Neuron (in vitro differentiated cells): ENCODE measurements at regions not wholly inside any gene's neighbourhood (a gene's known extent, or its start where the extent isn't known, plus 50 kb on each side); places are given as distances from the start of the nearest gene placed in this dataset.
"Not testable (repeated sequence)": the region's sequence is repeated elsewhere in the genome, so short reads cannot be mapped to it uniquely, and the experiment has no call there.

Source experiments
- H2AFZ ChIP-seq: one replicate; pipeline ENCODE4 v1.6.1; 2013; ENCODE audit warnings: low read depth, mild to moderate bottlenecking, inconsistent platforms, low read length, moderate library complexity
- H3K27me3 ChIP-seq: one replicate; pipeline ENCODE4 v1.6.1; 2013; ENCODE audit warnings: low read length; ENCODE audit not compliant: insufficient read depth
- H3K36me3 ChIP-seq: one replicate; pipeline ENCODE4 v1.6.1; 2013; ENCODE audit warnings: low read length; ENCODE audit not compliant: insufficient read depth
- H3K4me1 ChIP-seq: one replicate; pipeline ENCODE4 v1.6.1; 2013; ENCODE audit warnings: low read length; ENCODE audit not compliant: insufficient read depth
- H3K4me3 ChIP-seq: 2 replicates; pipeline ENCODE4 v1.5.1; 2013; ENCODE audit warnings: mild to moderate bottlenecking, low read length, moderate library complexity
- H3K9me3 ChIP-seq: one replicate; pipeline ENCODE4 v1.6.1; 2013; ENCODE audit warnings: low read length

DNA sequence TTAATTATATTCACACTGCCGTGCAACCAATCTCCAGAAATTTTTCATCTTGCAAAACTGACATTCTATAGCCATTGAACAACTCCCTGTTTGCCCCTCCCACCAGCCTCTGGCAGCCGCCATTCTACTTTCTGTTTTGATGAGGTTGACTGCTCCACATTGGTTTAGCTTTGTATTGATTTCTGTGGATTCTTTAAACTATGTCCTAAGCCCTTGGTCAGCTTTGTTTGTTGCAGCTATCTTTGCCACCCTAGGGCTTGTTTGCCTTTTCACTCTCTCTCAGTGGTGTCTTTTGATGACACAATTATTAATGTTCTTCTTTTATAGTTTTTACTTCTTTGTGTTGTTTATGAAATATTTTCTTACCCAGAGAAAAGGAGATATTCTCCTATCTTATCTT is 152.8 kb upstream of the PLGLB1 start:
- not testable (repeated sequence) for H3K9me3 ChIP-seq, H3K27me3 ChIP-seq, H3K4me1 ChIP-seq, H3K4me3 ChIP-seq, H2AFZ ChIP-seq, H3K36me3 ChIP-seq

DNA sequence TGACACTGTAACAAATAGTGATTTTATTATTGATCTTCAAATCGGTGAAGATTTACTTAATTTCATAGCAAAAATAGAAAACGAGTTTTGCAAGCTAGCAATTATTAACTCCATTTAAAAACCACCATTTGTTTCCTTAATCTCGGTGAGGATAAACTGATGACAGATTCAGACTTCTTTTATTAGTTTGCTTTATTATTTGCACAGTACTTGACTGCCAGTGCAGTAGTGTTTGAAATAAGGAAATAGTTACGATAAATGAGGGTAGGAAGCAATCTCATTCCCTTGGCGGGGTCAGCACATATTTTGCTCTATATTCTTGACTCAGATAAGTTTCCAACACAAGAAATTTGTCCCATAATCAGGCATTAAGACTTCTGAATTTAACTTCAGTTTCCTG is 161.7 kb upstream of the PLGLB1 start:
- not testable (repeated sequence) for H3K9me3 ChIP-seq, H3K4me1 ChIP-seq, H2AFZ ChIP-seq, H3K27me3 ChIP-seq, H3K36me3 ChIP-seq, H3K4me3 ChIP-seq

- H3K27me3 ChIP-seq, H3K36me3 ChIP-seq, H3K9me3 ChIP-seq, H2AFZ ChIP-seq, H3K4me3 ChIP-seq, H3K4me1 ChIP-seq: not testable (repeated sequence)
Observed at GRCh38 chr2:87184260-87184659, 162.6 kb upstream of the PLGLB1 start.

DNA sequence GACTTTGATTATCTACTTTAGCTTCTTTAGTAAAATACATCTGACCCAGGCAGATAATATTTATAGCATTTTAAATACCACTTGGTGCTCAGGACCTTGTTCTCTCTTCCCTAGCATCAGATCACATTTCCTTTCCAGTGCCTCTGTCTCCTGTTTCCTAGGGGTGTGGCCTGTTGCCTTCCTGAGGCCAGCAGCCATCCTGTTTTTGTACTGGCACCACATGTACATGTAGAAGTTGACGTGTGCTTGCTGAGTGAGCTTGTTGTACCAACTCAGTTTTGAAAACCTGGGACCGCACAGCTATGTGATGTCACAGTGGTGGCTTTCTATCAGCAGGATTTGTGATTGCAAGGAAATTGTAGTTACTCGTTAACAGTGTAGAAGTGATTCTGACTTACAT is 167.6 kb upstream of the PLGLB1 start:
- not testable (repeated sequence) for H2AFZ ChIP-seq, H3K4me1 ChIP-seq, H3K9me3 ChIP-seq, H3K36me3 ChIP-seq, H3K27me3 ChIP-seq, H3K4me3 ChIP-seq

DNA sequence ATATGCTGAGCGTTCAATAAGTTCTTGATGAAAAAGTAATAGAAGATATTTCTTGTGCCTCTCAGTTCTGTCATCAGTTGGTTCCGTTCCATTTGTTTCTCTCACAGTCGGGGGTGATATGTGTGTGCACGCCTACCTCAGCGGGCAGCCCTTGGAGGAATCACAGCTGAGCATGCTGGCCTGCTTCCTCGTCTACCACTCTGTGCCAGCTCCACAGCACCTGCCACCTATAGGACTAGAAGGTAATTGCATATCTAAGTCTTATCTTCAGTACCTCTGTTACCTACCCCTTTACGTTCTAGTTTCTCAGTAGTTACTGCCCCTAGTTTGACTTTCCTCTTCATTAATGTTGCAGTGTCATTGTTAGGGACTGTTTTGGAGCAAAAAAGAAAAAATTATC is 171.7 kb upstream of the PLGLB1 start:
- H3K36me3 ChIP-seq, H3K4me1 ChIP-seq, H2AFZ ChIP-seq, H3K9me3 ChIP-seq, H3K4me3 ChIP-seq, H3K27me3 ChIP-seq: not testable (repeated sequence)

DNA sequence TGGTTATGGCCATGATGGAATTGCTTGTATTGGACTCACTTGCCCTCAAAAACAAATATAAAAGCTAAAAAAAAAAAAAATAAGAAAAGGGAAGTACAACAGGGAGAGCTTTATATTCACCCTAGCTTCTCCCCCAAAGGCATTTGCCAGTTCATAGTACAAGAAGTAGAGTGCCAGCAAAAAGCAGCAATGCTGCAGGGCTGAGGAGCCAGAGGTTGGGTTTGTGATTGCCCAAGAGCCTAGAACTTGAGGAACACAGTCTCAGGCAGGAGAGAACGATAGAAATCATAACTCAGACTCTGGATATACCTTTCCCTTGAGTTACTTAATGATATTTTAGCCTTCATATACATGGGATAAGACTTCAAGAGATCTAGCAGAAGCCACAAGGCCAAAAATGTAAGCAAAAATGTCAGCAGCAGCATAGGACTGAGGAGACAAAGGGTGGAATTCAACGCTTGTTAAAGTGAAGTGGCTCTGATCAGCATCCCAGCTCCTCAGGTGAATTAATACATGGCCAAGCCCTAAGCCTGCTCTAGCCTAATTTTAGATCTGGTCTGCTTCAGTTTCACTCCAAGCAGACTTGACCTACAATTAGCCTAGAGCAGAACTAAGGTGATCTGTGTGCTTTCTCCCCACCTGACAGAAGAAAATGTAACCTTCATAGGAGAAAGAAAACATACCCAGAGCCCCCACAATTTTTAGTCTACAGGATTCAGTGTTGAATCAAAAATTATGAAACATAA is 172.8 kb upstream of the PLGLB1 start:
- H3K4me1 ChIP-seq, H3K9me3 ChIP-seq, H3K4me3 ChIP-seq, H3K36me3 ChIP-seq, H3K27me3 ChIP-seq, H2AFZ ChIP-seq: not testable (repeated sequence)

- not testable (repeated sequence) for H3K4me1 ChIP-seq, H3K36me3 ChIP-seq, H3K4me3 ChIP-seq, H3K27me3 ChIP-seq, H2AFZ ChIP-seq, H3K9me3 ChIP-seq
Observed at GRCh38 chr2:87196720-87197388, 175.2 kb upstream of the PLGLB1 start.

GRCh38 chr2:87198422-87198821 is 176.8 kb upstream of the PLGLB1 start:
- H3K4me3 ChIP-seq, H3K4me1 ChIP-seq: not testable (repeated sequence)

DNA sequence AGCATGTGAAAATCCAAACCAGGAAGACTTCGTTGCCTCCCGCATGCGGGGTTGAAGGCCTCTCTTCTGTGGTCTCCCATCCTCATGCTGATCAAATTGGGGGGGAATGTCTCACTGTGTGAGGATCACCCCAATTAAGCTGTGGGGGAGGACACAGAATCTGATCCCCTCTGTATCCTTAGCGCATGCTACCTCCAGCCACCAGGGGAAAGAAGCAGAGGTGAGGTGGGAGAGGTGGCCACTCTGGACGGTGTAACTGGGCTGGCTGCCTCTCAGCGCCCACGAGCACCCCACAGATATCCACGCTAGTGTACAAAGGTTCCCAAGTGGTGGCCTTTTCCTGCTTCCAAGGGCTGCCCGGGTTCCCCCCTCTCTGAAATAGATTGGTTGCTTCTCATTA is 177.6 kb upstream of the PLGLB1 start:
- H3K9me3 ChIP-seq, H3K27me3 ChIP-seq, H3K36me3 ChIP-seq, H3K4me3 ChIP-seq, H2AFZ ChIP-seq, H3K4me1 ChIP-seq: not testable (repeated sequence)

More at GRCh38 chr2:87198422-87198821, 176.8 kb upstream of the PLGLB1 start:
- not testable (repeated sequence) for H3K9me3 ChIP-seq, H3K36me3 ChIP-seq, H2AFZ ChIP-seq, H3K27me3 ChIP-seq

DNA sequence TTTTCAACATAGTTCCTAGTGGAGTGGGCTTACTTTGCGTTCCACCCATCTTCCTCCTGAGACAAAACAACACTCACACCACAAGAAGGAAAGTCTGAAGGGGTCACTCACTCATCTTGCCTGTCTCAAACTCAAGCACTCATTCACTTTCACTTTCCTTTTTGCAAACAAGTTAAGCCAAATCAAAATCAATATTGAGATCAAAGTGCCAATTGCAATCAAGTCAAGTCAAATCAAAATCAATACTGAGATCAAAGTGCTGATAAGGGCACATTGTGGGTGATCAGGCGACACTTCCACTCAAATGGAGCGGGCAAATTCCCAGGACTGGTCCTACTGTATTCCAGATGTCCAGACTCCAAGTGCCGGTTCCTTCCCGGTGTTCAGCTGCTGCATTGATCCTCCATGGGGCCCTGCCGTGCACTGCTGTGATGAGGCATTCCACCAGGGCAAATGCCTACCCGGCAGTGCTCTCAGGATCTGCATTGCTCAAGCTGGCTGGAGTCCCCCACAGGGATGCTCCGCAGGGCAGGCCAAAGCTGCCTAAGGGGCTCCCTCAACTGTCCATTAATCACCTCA is 183.0 kb upstream of the PLGLB1 start:
- not testable (repeated sequence) for H2AFZ ChIP-seq, H3K36me3 ChIP-seq, H3K9me3 ChIP-seq, H3K4me1 ChIP-seq, H3K27me3 ChIP-seq, H3K4me3 ChIP-seq

DNA sequence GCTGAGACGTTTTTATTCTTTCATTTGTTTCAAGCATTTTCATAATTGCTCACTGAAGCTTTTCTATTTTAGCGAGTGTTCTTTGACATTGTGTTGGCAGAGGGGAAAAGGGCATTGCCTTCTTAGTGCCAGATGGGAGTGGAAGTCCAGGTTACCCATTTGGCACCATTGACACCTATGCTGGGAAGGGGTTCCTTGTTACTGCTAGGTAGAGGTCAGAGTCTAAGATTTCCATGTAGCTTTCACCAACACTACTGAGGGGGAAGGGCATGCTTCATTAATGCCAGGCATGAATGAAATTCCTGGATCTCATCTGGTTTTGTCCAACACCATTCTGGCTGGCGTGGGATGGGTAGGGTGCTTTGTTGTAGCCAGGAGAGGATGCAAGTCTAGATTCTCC is 191.3 kb upstream of the PLGLB1 start:
- H3K27me3 ChIP-seq, H3K9me3 ChIP-seq, H3K4me3 ChIP-seq, H3K4me1 ChIP-seq, H3K36me3 ChIP-seq, H2AFZ ChIP-seq: not testable (repeated sequence)

GRCh38 chr2:87217005-87217404 is 195.4 kb upstream of the PLGLB1 start:
- H3K4me3 ChIP-seq, H3K4me1 ChIP-seq, H3K27me3 ChIP-seq, H3K36me3 ChIP-seq, H3K9me3 ChIP-seq, H2AFZ ChIP-seq: not testable (repeated sequence)

DNA sequence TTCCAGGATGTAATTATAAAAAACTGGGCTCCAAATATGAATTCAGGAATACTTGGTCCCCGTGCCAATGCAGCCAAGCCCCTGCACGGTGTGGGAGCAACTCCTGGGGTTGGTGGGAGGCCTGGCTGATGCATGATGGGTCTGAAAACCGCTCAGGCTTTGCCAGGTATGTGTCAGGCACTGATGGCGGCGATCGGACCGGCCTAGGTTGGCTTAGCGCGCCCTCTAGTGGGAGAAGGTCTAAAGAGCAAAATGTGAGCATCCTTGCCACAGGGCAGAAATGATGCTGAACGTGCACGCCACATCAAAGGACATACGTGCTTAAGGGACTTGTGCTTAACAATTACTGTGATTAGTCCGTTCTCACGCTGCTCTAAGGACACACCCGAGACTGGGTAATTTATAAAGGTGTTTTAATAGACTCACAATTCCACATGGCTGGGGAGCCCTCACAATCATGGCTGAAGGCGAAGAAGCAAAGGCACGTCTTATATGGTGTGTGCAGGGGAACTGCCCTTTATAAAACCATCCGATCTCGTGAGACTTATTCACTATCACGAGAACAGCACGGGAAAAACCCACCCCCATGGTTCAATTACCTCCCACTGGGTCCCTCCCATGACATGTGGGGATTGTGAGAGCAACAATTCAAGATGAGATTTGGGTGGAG is 196.2 kb upstream of the PLGLB1 start:
- not testable (repeated sequence) for H3K36me3 ChIP-seq, H2AFZ ChIP-seq, H3K9me3 ChIP-seq

More for the DNA sequence above, 196.2 kb upstream of the PLGLB1 start:
- not testable (repeated sequence) for H3K4me3 ChIP-seq, H3K27me3 ChIP-seq, H3K4me1 ChIP-seq
